B cell (primary cell): ENCODE measurements at regions not wholly inside any gene's neighbourhood (a gene's known extent, or its start where the extent isn't known, plus 50 kb on each side); places are given as distances from the start of the nearest gene placed in this dataset.
A peak's percentile ranks its signal among the peaks of the same experiment; 100 is the strongest.

Experiments
- ATAC-seq: fragments of 200-7000 bp; cut with Tn5 transposase; one replicate; pipeline ENCODE4 v1.10.0; 2021; ENCODE audit warnings: low read depth, mild to moderate bottlenecking, moderate number of reproducible peaks, moderate library complexity
- CTCF ChIA-PET: fragments of 350-600 bp; sonication (Branson Sonifier 250); formaldehyde crosslinking; loops from one replicate; lab custom pipeline; 2021; ENCODE audit warnings: antibody characterized with exemption, inconsistent platforms; lab: Charles Lee
- POLR2A ChIA-PET: fragments of 350-600 bp; sonication (Branson Sonifier 250); formaldehyde crosslinking; loops from one replicate; lab custom pipeline; 2021; ENCODE audit warnings: antibody characterized with exemption; lab: Charles Lee
- DNase-seq: peaks from one replicate; pipeline ENCODE4 v3.0.0; 2013
- H2AFZ ChIP-seq: 2 replicates; pipeline ENCODE4 v1.6.1; 2012; ENCODE audit warnings: mild to moderate bottlenecking, low read depth, low read length; ENCODE audit not compliant: insufficient read depth, poor library complexity, severe bottlenecking
- H3K27ac ChIP-seq, 2 donors: 1 replicate in 1 of 2; 2 replicates in 1 of 2; pipeline ENCODE4 v1.5.1; 2012 to 2013; ENCODE audit warnings: low read length in 2 of 2, mild to moderate bottlenecking in 2 of 2, moderate library complexity in 1 of 2
- H3K27me3 ChIP-seq, 4 experiments: fragments of 200-600 bp in 1 of 4; sonication (generic) in 1 of 4; replicated peaks in 1 of 4; 1 replicate in 2 of 4; 2 replicates in 2 of 4; pipeline versions ENCODE4 v1.6.1 to v1.7.0; 2013 to 2016; ENCODE audit warnings: low read length in 3 of 4, mild to moderate bottlenecking in 2 of 4, mixed read lengths in 1 of 4, moderate library complexity in 1 of 4; ENCODE audit not compliant: insufficient read depth in 4 of 4, control insufficient read depth in 3 of 4; ENCODE audit errors: control extremely low read depth in 1 of 4
- H3K36me3 ChIP-seq, 2 experiments: replicated peaks in 1 of 2; 1 replicate in 1 of 2; 2 replicates in 1 of 2; pipeline versions ENCODE4 v1.6.1 to v1.7.1; 2013; ENCODE audit warnings: low read length in 1 of 2; ENCODE audit not compliant: insufficient read depth in 2 of 2, control insufficient read depth in 1 of 2; ENCODE audit errors: control extremely low read depth in 1 of 2, extremely low read depth in 1 of 2
- H3K4me1 ChIP-seq, 2 donors: fragments of 200-600 bp in 1 of 2; sonication (generic) in 1 of 2; 1 replicate in 1 of 2; 2 replicates in 1 of 2; pipeline versions ENCODE4 v1.5.1 to v1.6.1; 2013 to 2017; ENCODE audit warnings: low read length in 2 of 2; ENCODE audit not compliant: control insufficient read depth in 2 of 2, insufficient read depth in 2 of 2
- H3K4me2 ChIP-seq: replicated peaks from 2 replicates; pipeline ENCODE3; 2012; ENCODE audit warnings: mild to moderate bottlenecking, low read depth, low read length; ENCODE audit not compliant: poor library complexity, severe bottlenecking
- H3K4me3 ChIP-seq, 5 experiments: fragments of 200-600 bp in 1 of 5; sonication (generic) in 1 of 5; 1 replicate in 3 of 5; 2 replicates in 2 of 5; pipeline versions ENCODE4 v1.5.1 to v1.7.0; 2011 to 2016; ENCODE audit warnings: low read length in 4 of 5, mild to moderate bottlenecking in 4 of 5, low read depth in 2 of 5, control low read depth in 1 of 5, moderate library complexity in 1 of 5; ENCODE audit not compliant: insufficient read depth in 1 of 5; ENCODE audit errors: control extremely low read depth in 1 of 5, extremely low read depth in 1 of 5
- H3K79me2 ChIP-seq: fragments of 200-600 bp; sonication (generic); one replicate; pipeline ENCODE4 v1.6.0; 2016; ENCODE audit warnings: low read length; ENCODE audit not compliant: control insufficient read depth, insufficient read depth
- H3K9ac ChIP-seq: fragments of 200-600 bp; sonication (generic); 2 replicates; pipeline ENCODE4 v1.6.1; 2017; ENCODE audit warnings: mild to moderate bottlenecking, low read length, moderate library complexity
- H3K9me3 ChIP-seq, 3 donors: one replicate each; pipeline versions ENCODE4 v1.6.1 to v1.7.1; 2013; ENCODE audit warnings: low read length in 2 of 3; ENCODE audit not compliant: control insufficient read depth in 2 of 3, insufficient read depth in 1 of 3; ENCODE audit errors: control extremely low read depth in 1 of 3
- H4K20me1 ChIP-seq: 2 replicates; pipeline ENCODE4 v1.6.0; 2012; ENCODE audit warnings: mild to moderate bottlenecking, low read length; ENCODE audit not compliant: insufficient read depth, control insufficient read depth, poor library complexity, severe bottlenecking
- H3K27ac Mint-ChIP-seq: one replicate; pipeline ENCODE4 v1.8.0; 2021; ENCODE audit warnings: mixed read lengths
- H3K27me3 Mint-ChIP-seq: one replicate; pipeline ENCODE4 v1.8.0; 2021; ENCODE audit warnings: mixed read lengths
- H3K4me1 Mint-ChIP-seq: one replicate; pipeline ENCODE4 v1.8.0; 2021; ENCODE audit warnings: mixed read lengths
- H3K4me3 Mint-ChIP-seq: one replicate; pipeline ENCODE4 v1.8.0; 2021; ENCODE audit warnings: mixed read lengths
- H3K9me3 Mint-ChIP-seq: one replicate; pipeline ENCODE4 v1.8.0; 2022; ENCODE audit warnings: mixed read lengths; ENCODE audit not compliant: insufficient read depth
- EZH2 ChIP-seq: IDR thresholded peaks from 2 replicates; pipeline ENCODE4 v1.6.1; 2012; ENCODE audit warnings: borderline replicate concordance, low read depth, mild to moderate bottlenecking, moderate library complexity, low read length; ENCODE audit not compliant: insufficient read depth, poor library complexity, severe bottlenecking
- WGBS: methylation state at CpG from one replicate; pipeline ENCODE4 v1.1.5; 2013; ENCODE audit warnings: missing lambda C conversion rate; ENCODE audit not compliant: insufficient coverage; 5-methylcytosine and 5-hydroxymethylcytosine counted together
- intact Hi-C: fragments of 100-400 bp; cut with micrococcal nuclease; formaldehyde crosslinking; loops from one replicate; pipeline ENCODE4 v1.10.0; 2022
- TF ChIP-seq, protein P1 (sequence below): fragments of 200-600 bp; IDR thresholded peaks from one replicate; pipeline ENCODE4 v1.8.0; 2022; ENCODE audit warnings: antibody characterized with exemption, mild to moderate bottlenecking

DNA sequence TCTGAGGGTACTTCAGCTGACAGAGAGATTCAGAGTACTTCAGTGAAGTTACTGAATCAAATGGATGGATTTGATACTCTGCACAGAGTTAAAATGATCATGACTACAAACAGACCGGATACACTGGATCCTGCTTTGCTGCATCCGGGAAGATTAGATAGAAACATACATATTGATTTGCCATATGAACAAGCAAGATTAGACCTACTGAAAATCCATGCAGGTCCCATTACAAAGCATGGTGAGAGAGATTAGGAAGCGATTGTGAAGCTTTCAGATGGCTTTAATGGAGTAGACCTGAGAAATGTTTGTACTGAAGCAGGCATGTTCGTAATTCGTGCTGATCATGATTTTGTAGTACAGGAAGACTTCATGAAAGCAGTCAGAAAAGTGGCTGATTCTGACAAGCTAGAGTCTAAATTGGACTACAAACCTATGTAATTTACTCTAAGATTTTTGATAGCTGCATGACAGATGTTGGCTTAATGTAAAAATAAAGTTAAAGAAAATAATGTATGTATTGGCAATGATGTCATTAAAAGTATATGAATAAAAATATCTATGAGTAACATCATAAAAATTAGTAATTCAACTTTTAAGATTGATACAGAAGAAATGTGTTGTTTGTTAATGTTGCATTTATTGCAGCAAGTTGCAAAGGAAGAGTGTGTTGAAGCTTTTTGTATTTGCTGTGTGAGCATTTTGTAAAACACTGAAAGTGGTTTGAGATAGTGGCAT, 136.1 kb upstream of the RAP1B start:
- no peaks in the 10 kb centered on the region for H3K9me3 Mint-ChIP-seq
- Histone ChIP-seq H3K36me3 (no peaks in the 10 kb centered on the region), H4K20me1 (no peaks in the 10 kb centered on the region), H3K9me3 (no peaks in the 10 kb centered on the region), H3K27ac (no peak overlapping the region), H3K79me2 (no peaks in the 10 kb centered on the region), H3K9ac (no peak overlapping the region), H3K4me1 (peaks cover 0 to 5% of the 10 kb centered on the region in 2 donors), H2AFZ (no peak overlapping the region), H3K4me2 (no peak overlapping the region), H3K4me3 (no peak overlapping the region), H3K27me3 (no peaks in the 10 kb centered on the region)
- DNase-seq (no peak), ATAC-seq (no peak)
- WGBS: 100% methylated on average over 1 of the region's 5 CpGs
- CTCF ChIA-PET: interaction anchor here (0.7 kb wide), 1 partner anchor 8 kb away, joined by 3 read pairs; no protein-coding TSS in a partner anchor
- H3K4me3 Mint-ChIP-seq: no peak overlapping the region
- H3K27ac Mint-ChIP-seq: no peak overlapping the region
- H3K4me1 Mint-ChIP-seq: peaks cover 10% of the 10 kb centered on the region
- TF ChIP-seq, protein P1, sequence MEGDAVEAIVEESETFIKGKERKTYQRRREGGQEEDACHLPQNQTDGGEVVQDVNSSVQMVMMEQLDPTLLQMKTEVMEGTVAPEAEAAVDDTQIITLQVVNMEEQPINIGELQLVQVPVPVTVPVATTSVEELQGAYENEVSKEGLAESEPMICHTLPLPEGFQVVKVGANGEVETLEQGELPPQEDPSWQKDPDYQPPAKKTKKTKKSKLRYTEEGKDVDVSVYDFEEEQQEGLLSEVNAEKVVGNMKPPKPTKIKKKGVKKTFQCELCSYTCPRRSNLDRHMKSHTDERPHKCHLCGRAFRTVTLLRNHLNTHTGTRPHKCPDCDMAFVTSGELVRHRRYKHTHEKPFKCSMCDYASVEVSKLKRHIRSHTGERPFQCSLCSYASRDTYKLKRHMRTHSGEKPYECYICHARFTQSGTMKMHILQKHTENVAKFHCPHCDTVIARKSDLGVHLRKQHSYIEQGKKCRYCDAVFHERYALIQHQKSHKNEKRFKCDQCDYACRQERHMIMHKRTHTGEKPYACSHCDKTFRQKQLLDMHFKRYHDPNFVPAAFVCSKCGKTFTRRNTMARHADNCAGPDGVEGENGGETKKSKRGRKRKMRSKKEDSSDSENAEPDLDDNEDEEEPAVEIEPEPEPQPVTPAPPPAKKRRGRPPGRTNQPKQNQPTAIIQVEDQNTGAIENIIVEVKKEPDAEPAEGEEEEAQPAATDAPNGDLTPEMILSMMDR: no peak
- no peak for TF ChIP-seq EZH2
- intact Hi-C loops: no loop called here
- no peaks in the 10 kb centered on the region for H3K27me3 Mint-ChIP-seq
- POLR2A ChIA-PET: no interaction called here

DNA sequence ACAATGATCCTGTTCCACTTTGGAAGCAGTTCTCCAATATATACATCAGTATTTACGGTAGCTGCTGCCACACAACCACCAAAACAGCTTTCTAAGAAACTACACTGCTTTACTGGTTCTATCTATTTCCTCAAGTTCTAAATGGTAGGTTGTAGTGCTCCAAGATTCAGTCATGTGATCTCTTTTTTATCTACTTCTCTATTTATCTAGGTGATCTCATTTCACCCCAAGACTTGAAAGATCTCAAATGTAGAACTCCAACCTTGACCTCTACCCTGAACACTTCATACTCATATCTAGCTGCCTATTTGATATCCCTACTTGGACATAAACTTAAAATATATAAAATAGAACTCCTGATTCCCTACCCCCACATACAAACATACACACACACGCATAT, 133.9 kb upstream of the RAP1B start:
- no peak overlapping the region for H2AFZ ChIP-seq
- H3K9ac ChIP-seq: no peak overlapping the region
- POLR2A ChIA-PET: no interaction called here
- Mint-ChIP-seq H3K27me3 (no peaks in the 10 kb centered on the region), H3K27ac (no peak overlapping the region), H3K4me3 (no peak overlapping the region), H3K9me3 (peaks cover 4% of the 10 kb centered on the region), H3K4me1 (peaks cover 27% of the 10 kb centered on the region)
- no peaks in the 10 kb centered on the region for H3K79me2 ChIP-seq
- no peak overlapping the region for H3K4me2 ChIP-seq
- H4K20me1 ChIP-seq: no peaks in the 10 kb centered on the region
- H3K4me3 ChIP-seq: no peak overlapping the region
- no peak for TF ChIP-seq EZH2
- 100% methylated on average over 1 of the region's 2 CpGs for WGBS
- no peak for DNase-seq
- CTCF ChIA-PET: no interaction called here
- H3K36me3 ChIP-seq: no peaks in the 10 kb centered on the region
- H3K27me3 ChIP-seq: no peaks in the 10 kb centered on the region
- no peak overlapping the region for H3K27ac ChIP-seq
- intact Hi-C loops: no loop called here
- H3K9me3 ChIP-seq: peaks cover 0 to 8% (median 8%) of the 10 kb centered on the region in 3 donors
- peaks cover 16 to 24% of the 10 kb centered on the region in 2 donors for H3K4me1 ChIP-seq
- ATAC-seq: peak; percentile 36
